Hepatocyte (in vitro differentiated cells): ENCODE measurements at regions not wholly inside any gene's neighbourhood (a gene's known extent, or its start where the extent isn't known, plus 50 kb on each side); places are given as distances from the start of the nearest gene placed in this dataset.

Experiments
- CTCF ChIP-seq: fragments of 200-600 bp; sonication (generic); IDR thresholded peaks from 2 replicates; pipeline ENCODE4 v1.5.1; 2016; ENCODE audit warnings: antibody characterized with exemption, mild to moderate bottlenecking; ENCODE audit not compliant: poor library complexity
- EZH2 ChIP-seq: fragments of 200-600 bp; sonication (generic); IDR thresholded peaks from 2 replicates; pipeline ENCODE4 v1.6.1; 2016; ENCODE audit warnings: antibody characterized with exemption, mild to moderate bottlenecking, borderline replicate concordance
- EZH2phosphoT487 ChIP-seq: fragments of 200-600 bp; sonication (generic); IDR thresholded peaks from one replicate; pipeline ENCODE4 v1.6.1; 2018; ENCODE audit warnings: antibody characterized with exemption, mild to moderate bottlenecking, low read depth, moderate library complexity; ENCODE audit not compliant: unreplicated experiment, severe bottlenecking

GRCh38 chr10:33035411-33035810 is 77.4 kb upstream of the ITGB1 start:
- TF ChIP-seq EZH2 (no peak), CTCF (no peak), EZH2phosphoT487 (no peak)
